HepG2 (cell line): ENCODE measurements at regions not wholly inside any gene's neighbourhood (a gene's known extent, or its start where the extent isn't known, plus 50 kb on each side); places are given as distances from the start of the nearest gene placed in this dataset.

Experiments
- ATAC-seq: fragments of 200-7000 bp; cut with Tn5 transposase; 3 replicates; pipeline ENCODE4 v1.9.1; 2020; ENCODE audit warnings: mild to moderate bottlenecking, moderate library complexity
- BruUV-seq: library from RNA; stranded (reverse); fragments of 400-500 nt; replicated peaks from 2 replicates; lab custom pipeline; 2021; lab: Mats Ljungman, UMichigan
- CTCF ChIA-PET: fragments of 300-600 bp; formaldehyde crosslinking; extraction: SDS; loops from one replicate; lab custom pipeline; 2021; ENCODE audit warnings: low total read pairs, inconsistent platforms, low intra/inter-chr PET ratio; lab: Yijun Ruan, JAX
- POLR2A ChIA-PET: fragments of 350-600 bp; sonication (Branson Sonifier 250); formaldehyde crosslinking; loops from one replicate; lab custom pipeline; 2020; ENCODE audit warnings: antibody characterized with exemption, inconsistent platforms; lab: Yijun Ruan, JAX
- DNase-seq: peaks from one replicate; pipeline ENCODE4 v3.0.0-alpha.2; 2015; ENCODE audit warnings: low spot score
- FAIRE-seq: peaks from 3 replicates; lab custom pipeline; 2011; peaks lifted over from hg19 to GRCh38; lab: Jason Lieb, UNC
- H2AFZ ChIP-seq: one replicate; pipeline ENCODE4 v1.6.1; 2011; ENCODE audit warnings: low read length, inconsistent platforms
- H3K27ac ChIP-seq: fragments of 300-600 bp; 3 replicates; pipeline ENCODE4 v1.8.0; 2011; ENCODE audit warnings: mixed run types, mild to moderate bottlenecking, mixed read lengths, low read length, inconsistent platforms; ENCODE audit not compliant: insufficient read depth; ENCODE audit errors: extremely low read length
- H3K27me3 ChIP-seq, 2 experiments: fragments of 200-600 bp in 1 of 2; 2 replicates in 1 of 2; 3 replicates in 1 of 2; pipeline versions ENCODE4 v1.6.0 to v1.8.0; 2011; ENCODE audit warnings: low read length in 2 of 2, mild to moderate bottlenecking in 2 of 2, moderate library complexity in 2 of 2, inconsistent platforms in 1 of 2; ENCODE audit not compliant: insufficient read depth in 2 of 2, control insufficient read depth in 1 of 2
- H3K36me3 ChIP-seq, 2 experiments: fragments of 200-600 bp in 1 of 2; replicated peaks in 1 of 2; 2 replicates in 1 of 2; 3 replicates in 1 of 2; pipeline versions ENCODE4 v1.5.1 to v1.8.0; 2011; ENCODE audit warnings: low read length in 2 of 2, inconsistent platforms in 1 of 2; ENCODE audit not compliant: insufficient read depth in 2 of 2, control insufficient read depth in 1 of 2
- H3K4me1 ChIP-seq: 2 replicates; pipeline ENCODE4 v1.5.1; 2012; ENCODE audit warnings: low read length, inconsistent platforms; ENCODE audit not compliant: insufficient read depth
- H3K4me2 ChIP-seq: 2 replicates; pipeline ENCODE4 v1.6.0; 2011; ENCODE audit warnings: low read depth, low read length, inconsistent platforms
- H3K4me3 ChIP-seq, 3 experiments: fragments of 200-600 bp in 1 of 3; sonication (generic), shearing (Covaris generic) in 1 of 3; replicated peaks in 1 of 3; 2 replicates each; pipeline ENCODE4 v1.5.1; 2011 to 2016; ENCODE audit warnings: low read length in 3 of 3, inconsistent platforms in 2 of 3, low read depth in 2 of 3, mild to moderate bottlenecking in 2 of 3, control low read depth in 1 of 3, mixed read lengths in 1 of 3; ENCODE audit not compliant: insufficient read depth in 1 of 3
- H3K79me2 ChIP-seq: one replicate; pipeline ENCODE4 v1.6.1; 2011; ENCODE audit warnings: low read length, inconsistent platforms; ENCODE audit not compliant: insufficient read depth
- H3K9ac ChIP-seq: 2 replicates; pipeline ENCODE4 v1.6.0; 2011; ENCODE audit warnings: mild to moderate bottlenecking, low read depth, low read length, inconsistent platforms; ENCODE audit not compliant: insufficient read depth
- H3K9me3 ChIP-seq: 2 replicates; pipeline ENCODE4 v1.5.1; 2012; ENCODE audit warnings: mild to moderate bottlenecking, low read length
- H4K20me1 ChIP-seq: 2 replicates; pipeline ENCODE4 v1.6.0; 2011; ENCODE audit warnings: inconsistent platforms, mild to moderate bottlenecking, low read length, moderate library complexity; ENCODE audit not compliant: insufficient read depth
- GABPA ChIP-seq, 2 experiments: IDR thresholded peaks; 2 replicates each; pipeline ENCODE4 v1.6.1; 2011 to 2016; ENCODE audit warnings: low read depth in 2 of 2, low read length in 1 of 2, missing biosample characterization in 1 of 2, missing genetic modification characterization in 1 of 2
- JUND ChIP-seq: sonication (generic); formaldehyde crosslinking; IDR thresholded peaks from 2 replicates; pipeline ENCODE4 v1.8.0; 2022; ENCODE audit warnings: mild to moderate bottlenecking, missing genetic modification reagents
- MEF2D ChIP-seq: sonication (generic); formaldehyde crosslinking; IDR thresholded peaks from 2 replicates; pipeline ENCODE4 v1.5.1; 2020; ENCODE audit warnings: mild to moderate bottlenecking, missing genetic modification reagents
- NFAT5 ChIP-seq: sonication (generic); formaldehyde crosslinking; IDR thresholded peaks from 2 replicates; pipeline ENCODE4 v1.4.0; 2020; ENCODE audit warnings: missing genetic modification reagents
- RBAK ChIP-seq: sonication (generic); formaldehyde crosslinking; IDR thresholded peaks from 2 replicates; pipeline ENCODE4 v1.5.1; 2020; ENCODE audit warnings: mild to moderate bottlenecking, missing genetic modification reagents
- RORA ChIP-seq: sonication (generic); formaldehyde crosslinking; IDR thresholded peaks from 2 replicates; pipeline ENCODE4 v1.5.0; 2020; ENCODE audit warnings: mild to moderate bottlenecking, missing genetic modification reagents, moderate library complexity
- ZBTB46 ChIP-seq: sonication (generic); formaldehyde crosslinking; IDR thresholded peaks from 2 replicates; pipeline ENCODE4 v1.4.0; 2020; ENCODE audit warnings: mild to moderate bottlenecking, missing genetic modification reagents, borderline replicate concordance
- ZBTB7A ChIP-seq: sonication (generic); formaldehyde crosslinking; IDR thresholded peaks from 2 replicates; pipeline ENCODE4 v1.8.0; 2022; ENCODE audit warnings: mild to moderate bottlenecking, missing genetic modification reagents
- ZNF776 ChIP-seq: sonication (generic); formaldehyde crosslinking; IDR thresholded peaks from 2 replicates; pipeline ENCODE4 v1.4.0; 2020; ENCODE audit warnings: mild to moderate bottlenecking, missing genetic modification reagents
- ZNF781 ChIP-seq: sonication (generic); formaldehyde crosslinking; IDR thresholded peaks from 2 replicates; pipeline ENCODE4 v1.5.1; 2020; ENCODE audit warnings: borderline replicate concordance, mild to moderate bottlenecking, missing genetic modification reagents; ENCODE audit errors: not compliant biosample characterization
- ZNF878 ChIP-seq: sonication (generic); formaldehyde crosslinking; IDR thresholded peaks from 2 replicates; pipeline ENCODE4 v1.8.1; 2023; ENCODE audit warnings: mild to moderate bottlenecking, missing genetic modification reagents, moderate library complexity
- ZSCAN22 ChIP-seq: sonication (generic); formaldehyde crosslinking; IDR thresholded peaks from 2 replicates; pipeline ENCODE4 v1.4.0; 2020; ENCODE audit warnings: mild to moderate bottlenecking, missing genetic modification reagents
- WGBS: methylation state at CpG from one replicate; pipeline ENCODE4 v1.1.6; 2017; ENCODE audit warnings: low lambda C conversion rate; 5-methylcytosine and 5-hydroxymethylcytosine counted together
- in situ Hi-C: cut with HindIII; loops from 2 replicates; pipeline ENCODE4 v1.10.0; 2017; ENCODE audit warnings: low pct_unique_long_range_greater_than_20kb; ENCODE audit not compliant: extremely low pct_ligation_motif_present
- intact Hi-C: fragments of 100-400 bp; cut with micrococcal nuclease; formaldehyde crosslinking; loops from one replicate; pipeline ENCODE4 v1.10.0; 2022; ENCODE audit not compliant: unreplicated experiment

- CTCF ChIA-PET = no interaction called here
- BruUV-seq = no TSS peak
Measured at GRCh38 chr2:36253086-36253485, 102.5 kb upstream of the CRIM1 start.

More at GRCh38 chr2:36253086-36253485, 102.5 kb upstream of the CRIM1 start:
- FAIRE-seq (no peak), DNase-seq (no peak), ATAC-seq (no peak)
- Histone ChIP-seq H3K9me3 (no peaks in the 10 kb centered on the region), H3K36me3 (no peaks in the 10 kb centered on the region), H4K20me1 (no peaks in the 10 kb centered on the region), H3K4me2 (no peak overlapping the region), H3K9ac (no peak overlapping the region), H3K27me3 (no peaks in the 10 kb centered on the region), H3K79me2 (no peaks in the 10 kb centered on the region), H3K4me1 (no peaks in the 10 kb centered on the region), H3K27ac (no peak overlapping the region), H3K4me3 (no peak overlapping the region), H2AFZ (no peak overlapping the region)
- in situ Hi-C loops (no loop called here), intact Hi-C loops (no loop called here)
- TF ChIP-seq ZSCAN22 = no peak
- no peak for TF ChIP-seq ZBTB46 (CRISPR knock-in tag)
- no peak for TF ChIP-seq ZNF776
- TF ChIP-seq NFAT5 (CRISPR knock-in tag) = no peak
- TF ChIP-seq MEF2D (CRISPR knock-in tag) = no peak
- TF ChIP-seq JUND (CRISPR knock-in tag) = no peak
- TF ChIP-seq RORA (CRISPR knock-in tag) = no peak
- no peak for TF ChIP-seq GABPA (IDR thresholded peaks at IDR 0.05; ENCODE audit: low read depth, low read length)
- TF ChIP-seq GABPA (CRISPR knock-in tag; IDR thresholded peaks at IDR 0.05; ENCODE audit: low read depth) = no peak
- TF ChIP-seq ZBTB7A (CRISPR knock-in tag) = no peak
- TF ChIP-seq ZNF878 = no peak
- TF ChIP-seq RBAK (CRISPR knock-in tag) = no peak
- no peak for TF ChIP-seq ZNF781 (CRISPR knock-in tag)
- WGBS = 11% methylated on average over 5 of the region's 5 CpGs
- POLR2A ChIA-PET = no interaction called here
